Ecto neural progenitor cell (in vitro differentiated cells): ENCODE measurements at regions not wholly inside any gene's neighbourhood (a gene's known extent, or its start where the extent isn't known, plus 50 kb on each side); places are given as distances from the start of the nearest gene placed in this dataset.
"Not testable (repeated sequence)": the region's sequence is repeated elsewhere in the genome, so short reads cannot be mapped to it uniquely, and the experiment has no call there.

Experiments used
- DNase-seq: peaks from one replicate; pipeline ENCODE4 v3.0.0-alpha.2; 2018; ENCODE audit warnings: low spot score

GRCh38 chr3:34882764-34883163 is 756.6 kb upstream of the ARPP21 start:
- DNase-seq: no peak

GRCh38 chr3:34884007-34884406 is 755.3 kb upstream of the ARPP21 start:
- no peak for DNase-seq

GRCh38 chr3:34886443-34886842 is 752.9 kb upstream of the ARPP21 start:
- no peak for DNase-seq

- DNase-seq: no peak
Observed at GRCh38 chr3:34889641-34890040, 749.7 kb upstream of the ARPP21 start.

GRCh38 chr3:34890247-34890646 is 749.1 kb upstream of the ARPP21 start:
- no peak for DNase-seq

- DNase-seq: no peak
Observed at GRCh38 chr3:34891941-34892340, 747.4 kb upstream of the ARPP21 start.

GRCh38 chr3:34895841-34896240 is 743.5 kb upstream of the ARPP21 start:
- no peak for DNase-seq

- DNase-seq: not testable (repeated sequence)
Observed at GRCh38 chr3:34909679-34910078, 729.6 kb upstream of the ARPP21 start.

GRCh38 chr3:34919025-34919424 is 720.3 kb upstream of the ARPP21 start:
- DNase-seq: no peak

GRCh38 chr3:34920806-34921205 is 718.5 kb upstream of the ARPP21 start:
- no peak for DNase-seq

GRCh38 chr3:34924961-34925360 is 714.4 kb upstream of the ARPP21 start:
- no peak for DNase-seq

GRCh38 chr3:34925851-34926250 is 713.5 kb upstream of the ARPP21 start:
- DNase-seq: no peak

GRCh38 chr3:34929036-34929435 is 710.3 kb upstream of the ARPP21 start:
- no peak for DNase-seq

GRCh38 chr3:34934660-34935059 is 704.7 kb upstream of the ARPP21 start:
- DNase-seq: no peak

GRCh38 chr3:34938784-34939183 is 700.5 kb upstream of the ARPP21 start:
- no peak for DNase-seq

- DNase-seq: no peak
Observed at GRCh38 chr3:34942256-34942655, 697.1 kb upstream of the ARPP21 start.

- DNase-seq: no peak
Observed at GRCh38 chr3:34947834-34948233, 691.5 kb upstream of the ARPP21 start.

GRCh38 chr3:34948517-34948916 is 690.8 kb upstream of the ARPP21 start:
- DNase-seq: no peak

- DNase-seq: no peak
Observed at GRCh38 chr3:34955680-34956079, 683.6 kb upstream of the ARPP21 start.

GRCh38 chr3:34956511-34956910 is 682.8 kb upstream of the ARPP21 start:
- no peak for DNase-seq

GRCh38 chr3:34957677-34958076 is 681.6 kb upstream of the ARPP21 start:
- no peak for DNase-seq

GRCh38 chr3:34969513-34969912 is 669.8 kb upstream of the ARPP21 start:
- no peak for DNase-seq

- DNase-seq: no peak
Observed at GRCh38 chr3:34972481-34972880, 666.8 kb upstream of the ARPP21 start.

GRCh38 chr3:34973586-34973985 is 665.7 kb upstream of the ARPP21 start:
- DNase-seq: no peak

- DNase-seq: no peak
Observed at GRCh38 chr3:34983631-34984030, 655.7 kb upstream of the ARPP21 start.
